ENCODE measurements at regions not wholly inside any gene's neighbourhood (a gene's known extent, or its start where the extent isn't known, plus 50 kb on each side); places are given as distances from the start of the nearest gene placed in this dataset.

DNA sequence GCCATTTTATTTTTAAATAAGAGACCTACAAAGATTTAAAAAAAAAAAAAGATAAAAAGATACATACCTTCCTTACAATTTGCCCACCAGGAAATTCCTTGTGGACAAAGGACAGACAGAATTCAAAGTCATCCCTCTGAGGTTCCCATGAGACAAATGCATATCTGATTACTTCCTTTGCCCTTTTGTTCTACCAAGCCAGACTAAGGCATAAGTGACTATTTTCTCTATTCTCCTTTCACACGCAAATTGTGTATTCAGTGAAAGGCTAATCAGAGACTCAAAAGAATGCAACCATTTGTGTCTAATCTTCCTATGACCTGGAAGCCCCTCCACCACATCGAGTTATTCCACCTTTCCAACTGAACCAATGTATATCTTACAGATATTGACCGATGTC, 691.7 kb downstream of the FAM133A start:
- in situ Hi-C loops (cut with MboI; ENCODE audit: low pct_ligation_motif_present in 1 of 4, low pct_unique_long_range_greater_than_20kb in 1 of 4, low sequenced_read_pairs in 3 of 4) = no loop called here
- WGBS, 2 donors (ENCODE audit: low coverage in 1 of 2) = 72 to 82% methylated on average over 3 of the region's 3 CpGs
- H3K4me3 ChIP-seq = no peak overlapping the region
- TF ChIP-seq EP300 (IDR thresholded peaks at IDR 0.05; ENCODE audit: low read depth) = no peak
- no peak for TF ChIP-seq POLR2AphosphoS5 (IDR thresholded peaks at IDR 0.05)
- TF ChIP-seq POLR2A (IDR thresholded peaks at IDR 0.05) = no peak
- no peak for TF ChIP-seq CTCF (IDR thresholded peaks at IDR 0.05)
- DNase-seq = no peak
- intact Hi-C loops (cut with DNase I; ENCODE audit: low total_unique reads) = no loop called here
- H3K36me3 ChIP-seq = no peaks in the 10 kb centered on the region
- H3K9me3 ChIP-seq = no peaks in the 10 kb centered on the region
- H3K27me3 ChIP-seq = no peaks in the 10 kb centered on the region
- H3K27ac ChIP-seq = no peak overlapping the region
- no peaks in the 10 kb centered on the region for H3K4me1 ChIP-seq

- TF ChIP-seq CTCF (IDR thresholded peaks at IDR 0.05) = no peak
- TF ChIP-seq POLR2A (IDR thresholded peaks at IDR 0.05) = no peak
- TF ChIP-seq EP300 (IDR thresholded peaks at IDR 0.05; ENCODE audit: low read depth) = no peak
- TF ChIP-seq POLR2AphosphoS5 (IDR thresholded peaks at IDR 0.05) = no peak
- 60 to 66% methylated on average over 1 to 4 of the region's 4 CpGs for WGBS, 2 donors (ENCODE audit: low coverage in 1 of 2)
- in situ Hi-C loops (cut with MboI; ENCODE audit: low pct_ligation_motif_present in 1 of 4, low pct_unique_long_range_greater_than_20kb in 1 of 4, low sequenced_read_pairs in 3 of 4) (no loop called here), intact Hi-C loops (cut with DNase I; ENCODE audit: low total_unique reads) (no loop called here)
- no peaks in the 10 kb centered on the region for H3K4me1 ChIP-seq
- no peaks in the 10 kb centered on the region for H3K9me3 ChIP-seq
- H3K27me3 ChIP-seq = no peaks in the 10 kb centered on the region
- no peak overlapping the region for H3K27ac ChIP-seq
- no peak overlapping the region for H3K4me3 ChIP-seq
- no peak for DNase-seq
- no peaks in the 10 kb centered on the region for H3K36me3 ChIP-seq
These were observed 692.6 kb downstream of the FAM133A start for GRCh38 chrX:94366616-94367015.

DNA sequence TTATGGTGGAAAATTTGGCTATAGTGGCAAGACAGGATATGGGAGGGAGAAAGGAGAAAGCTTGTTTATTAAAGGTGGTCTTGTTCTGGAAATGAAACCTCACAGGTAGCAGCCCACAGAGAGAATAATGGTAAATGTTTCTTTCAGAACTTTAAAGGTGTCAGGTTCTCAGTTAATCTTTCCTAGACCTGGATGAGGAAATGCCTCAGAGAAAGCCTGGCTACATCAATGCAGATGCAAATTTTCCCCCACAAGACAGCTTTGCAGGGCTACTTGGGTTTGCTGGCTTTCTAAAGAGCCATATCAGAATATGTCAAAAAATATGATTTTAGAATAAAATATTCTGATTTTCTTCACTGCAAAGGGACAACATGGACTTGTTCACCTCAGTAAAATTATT, 715.0 kb downstream of the FAM133A start:
- no peaks in the 10 kb centered on the region for H3K36me3 ChIP-seq
- no peak overlapping the region for H3K27ac ChIP-seq
- no peaks in the 10 kb centered on the region for H3K27me3 ChIP-seq
- no peak for DNase-seq
- no peaks in the 10 kb centered on the region for H3K4me1 ChIP-seq
- in situ Hi-C loops (cut with MboI; ENCODE audit: low pct_ligation_motif_present in 1 of 4, low pct_unique_long_range_greater_than_20kb in 1 of 4, low sequenced_read_pairs in 3 of 4) = no loop called here
- intact Hi-C loops (cut with DNase I; ENCODE audit: low total_unique reads) = no loop called here
- TF ChIP-seq CTCF (IDR thresholded peaks at IDR 0.05) (no peak), EP300 (IDR thresholded peaks at IDR 0.05; ENCODE audit: low read depth) (no peak), POLR2AphosphoS5 (IDR thresholded peaks at IDR 0.05) (no peak), POLR2A (IDR thresholded peaks at IDR 0.05) (no peak)
- no peak overlapping the region for H3K4me3 ChIP-seq
- H3K9me3 ChIP-seq = no peaks in the 10 kb centered on the region

- WGBS, 2 donors (ENCODE audit: low coverage in 1 of 2) = 60% methylated on average over 2 of the region's 2 CpGs; no CpG with 5 or more reads in 1 of the 2 donors
- H3K36me3 ChIP-seq = no peaks in the 10 kb centered on the region
- TF ChIP-seq POLR2A (IDR thresholded peaks at IDR 0.05) (no peak), EP300 (IDR thresholded peaks at IDR 0.05; ENCODE audit: low read depth) (no peak), POLR2AphosphoS5 (IDR thresholded peaks at IDR 0.05) (no peak), CTCF (IDR thresholded peaks at IDR 0.05) (no peak)
- H3K9me3 ChIP-seq = no peaks in the 10 kb centered on the region
- in situ Hi-C loops (cut with MboI; ENCODE audit: low pct_ligation_motif_present in 1 of 4, low pct_unique_long_range_greater_than_20kb in 1 of 4, low sequenced_read_pairs in 3 of 4) = no loop called here
- no peak for DNase-seq
- H3K27me3 ChIP-seq = no peaks in the 10 kb centered on the region
- no peaks in the 10 kb centered on the region for H3K4me1 ChIP-seq
- no peak overlapping the region for H3K4me3 ChIP-seq
- H3K27ac ChIP-seq = no peak overlapping the region
- intact Hi-C loops (cut with DNase I; ENCODE audit: low total_unique reads) = no loop called here
These were observed 726.5 kb downstream of the FAM133A start for GRCh38 chrX:94400488-94400887.
